Fibroblast of lung (primary cell): ENCODE measurements at regions not wholly inside any gene's neighbourhood (a gene's known extent, or its start where the extent isn't known, plus 50 kb on each side); places are given as distances from the start of the nearest gene placed in this dataset.

Experiments
- DNase-seq, 2 donors: peaks; one replicate each; pipeline versions ENCODE4 v3.0.0 to v3.0.0-alpha.2; 2010; ENCODE audit warnings: low read depth in 2 of 2
- H2AFZ ChIP-seq: 2 replicates; pipeline ENCODE4 v1.5.1; 2012; ENCODE audit warnings: low read length, control low read depth, inconsistent platforms
- H3K27ac ChIP-seq: 2 replicates; pipeline ENCODE4 v1.5.1; 2011; ENCODE audit warnings: low read length, control low read depth; ENCODE audit not compliant: insufficient read depth
- H3K27me3 ChIP-seq: 2 replicates; pipeline ENCODE4 v1.5.1; 2011; ENCODE audit warnings: mild to moderate bottlenecking, low read length; ENCODE audit not compliant: control insufficient read depth, insufficient read depth
- H3K36me3 ChIP-seq: 2 replicates; pipeline ENCODE4 v1.5.1; 2011; ENCODE audit warnings: low read length; ENCODE audit not compliant: control insufficient read depth, insufficient read depth
- H3K4me1 ChIP-seq: 2 replicates; pipeline ENCODE4 v1.5.1; 2011; ENCODE audit warnings: low read length; ENCODE audit not compliant: control insufficient read depth, insufficient read depth; ENCODE audit errors: extremely low read depth
- H3K4me2 ChIP-seq: 2 replicates; pipeline ENCODE4 v1.5.1; 2011; ENCODE audit warnings: low read length, control low read depth; ENCODE audit not compliant: insufficient read depth; ENCODE audit errors: extremely low read depth
- H3K4me3 ChIP-seq, 4 experiments: fragments of 200-600 bp in 1 of 4; sonication (generic) in 1 of 4; replicated peaks in 1 of 4; 2 replicates each; pipeline ENCODE4 v1.5.1; 2011 to 2016; ENCODE audit warnings: low read length in 4 of 4, low read depth in 3 of 4, mild to moderate bottlenecking in 3 of 4, control low read depth in 2 of 4, inconsistent platforms in 1 of 4, mixed read lengths in 1 of 4; ENCODE audit not compliant: insufficient read depth in 1 of 4; ENCODE audit errors: control extremely low read depth in 1 of 4
- H3K79me2 ChIP-seq: 2 replicates; pipeline ENCODE4 v1.5.1; 2012; ENCODE audit warnings: mild to moderate bottlenecking, low read length, inconsistent platforms; ENCODE audit not compliant: control insufficient read depth, insufficient read depth
- H3K9ac ChIP-seq: 2 replicates; pipeline ENCODE4 v1.5.1; 2011; ENCODE audit warnings: mild to moderate bottlenecking, low read length, control low read depth; ENCODE audit not compliant: insufficient read depth
- H3K9me3 ChIP-seq: 2 replicates; pipeline ENCODE4 v1.5.1; 2012; ENCODE audit warnings: low read depth, low read length; ENCODE audit not compliant: control insufficient read depth, insufficient read depth
- H4K20me1 ChIP-seq: 2 replicates; pipeline ENCODE4 v1.5.1; 2011; ENCODE audit warnings: low read length; ENCODE audit not compliant: control insufficient read depth, insufficient read depth; ENCODE audit errors: extremely low read depth
- EZH2 ChIP-seq: IDR thresholded peaks from 2 replicates; pipeline ENCODE4 v1.5.1; 2012; ENCODE audit warnings: low read length, control low read depth, mild to moderate bottlenecking; ENCODE audit errors: missing control alignments
- TF ChIP-seq, protein P1 (sequence below), 2 donors: IDR thresholded peaks in 1 of 2; conservative IDR thresholded peaks in 1 of 2; 1 replicate in 1 of 2; 2 replicates in 1 of 2; pipeline ENCODE4 v1.5.1; 2011 to 2012; ENCODE audit warnings: low read length in 2 of 2, control low read depth in 1 of 2, inconsistent platforms in 1 of 2, low read depth in 1 of 2, mild to moderate bottlenecking in 1 of 2

DNA sequence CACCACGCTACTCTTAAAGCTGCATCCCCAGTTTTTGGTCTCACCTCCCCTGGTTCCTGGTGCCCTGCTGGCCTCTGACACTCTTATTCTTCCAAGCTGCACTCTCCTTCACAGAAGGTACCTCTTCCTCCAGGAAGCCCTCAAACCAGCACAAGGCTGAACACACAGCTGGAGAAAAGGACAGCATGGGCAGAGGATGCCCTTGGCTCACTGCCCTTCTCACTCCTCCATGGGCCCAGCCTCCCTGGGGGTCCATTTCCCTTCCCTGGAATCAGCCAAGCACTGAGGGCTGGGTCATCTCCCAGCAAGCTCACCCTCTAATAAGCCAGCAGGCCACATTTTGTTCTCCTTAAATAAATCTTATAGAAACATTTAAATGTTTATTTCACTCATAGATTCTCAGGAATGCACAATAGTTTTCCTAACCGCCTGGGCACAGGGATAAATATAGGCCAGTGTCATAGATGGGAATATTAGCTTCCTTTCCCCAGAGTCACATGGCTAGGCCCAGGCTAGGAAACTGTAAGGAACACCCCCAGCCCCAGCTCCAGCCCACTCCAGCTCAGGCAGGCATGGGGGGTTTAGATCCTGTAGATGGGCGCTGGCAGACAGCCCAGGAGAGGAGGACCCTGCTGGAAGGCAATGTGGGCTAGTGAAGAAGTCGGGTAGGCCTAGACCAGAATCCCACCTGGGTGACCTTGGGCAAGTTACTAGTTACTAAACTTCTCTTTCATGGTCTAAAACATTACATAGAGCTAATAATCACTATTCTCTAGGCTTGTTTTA, 51.5 kb downstream of the IRAG1 start:
- Histone ChIP-seq H3K4me2 (no peak overlapping the region), H2AFZ (no peak overlapping the region), H3K79me2 (no peaks in the 10 kb centered on the region), H3K27me3 (no peaks in the 10 kb centered on the region), H3K4me1 (no peaks in the 10 kb centered on the region), H3K36me3 (peaks cover 2% of the 10 kb centered on the region), H3K27ac (no peak overlapping the region), H3K4me3 (no peak overlapping the region), H3K9ac (no peak overlapping the region), H3K9me3 (no peaks in the 10 kb centered on the region), H4K20me1 (no peaks in the 10 kb centered on the region)
- no peak for TF ChIP-seq EZH2
- TF ChIP-seq, protein P1, sequence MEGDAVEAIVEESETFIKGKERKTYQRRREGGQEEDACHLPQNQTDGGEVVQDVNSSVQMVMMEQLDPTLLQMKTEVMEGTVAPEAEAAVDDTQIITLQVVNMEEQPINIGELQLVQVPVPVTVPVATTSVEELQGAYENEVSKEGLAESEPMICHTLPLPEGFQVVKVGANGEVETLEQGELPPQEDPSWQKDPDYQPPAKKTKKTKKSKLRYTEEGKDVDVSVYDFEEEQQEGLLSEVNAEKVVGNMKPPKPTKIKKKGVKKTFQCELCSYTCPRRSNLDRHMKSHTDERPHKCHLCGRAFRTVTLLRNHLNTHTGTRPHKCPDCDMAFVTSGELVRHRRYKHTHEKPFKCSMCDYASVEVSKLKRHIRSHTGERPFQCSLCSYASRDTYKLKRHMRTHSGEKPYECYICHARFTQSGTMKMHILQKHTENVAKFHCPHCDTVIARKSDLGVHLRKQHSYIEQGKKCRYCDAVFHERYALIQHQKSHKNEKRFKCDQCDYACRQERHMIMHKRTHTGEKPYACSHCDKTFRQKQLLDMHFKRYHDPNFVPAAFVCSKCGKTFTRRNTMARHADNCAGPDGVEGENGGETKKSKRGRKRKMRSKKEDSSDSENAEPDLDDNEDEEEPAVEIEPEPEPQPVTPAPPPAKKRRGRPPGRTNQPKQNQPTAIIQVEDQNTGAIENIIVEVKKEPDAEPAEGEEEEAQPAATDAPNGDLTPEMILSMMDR (conservative IDR thresholded peaks at IDR 0.05 in 1 of 2, IDR thresholded peaks at IDR 0.05 in 1 of 2; ENCODE audit: low read depth in 1 of 2, low read length in 2 of 2): no peak
- no peak for DNase-seq

DNA sequence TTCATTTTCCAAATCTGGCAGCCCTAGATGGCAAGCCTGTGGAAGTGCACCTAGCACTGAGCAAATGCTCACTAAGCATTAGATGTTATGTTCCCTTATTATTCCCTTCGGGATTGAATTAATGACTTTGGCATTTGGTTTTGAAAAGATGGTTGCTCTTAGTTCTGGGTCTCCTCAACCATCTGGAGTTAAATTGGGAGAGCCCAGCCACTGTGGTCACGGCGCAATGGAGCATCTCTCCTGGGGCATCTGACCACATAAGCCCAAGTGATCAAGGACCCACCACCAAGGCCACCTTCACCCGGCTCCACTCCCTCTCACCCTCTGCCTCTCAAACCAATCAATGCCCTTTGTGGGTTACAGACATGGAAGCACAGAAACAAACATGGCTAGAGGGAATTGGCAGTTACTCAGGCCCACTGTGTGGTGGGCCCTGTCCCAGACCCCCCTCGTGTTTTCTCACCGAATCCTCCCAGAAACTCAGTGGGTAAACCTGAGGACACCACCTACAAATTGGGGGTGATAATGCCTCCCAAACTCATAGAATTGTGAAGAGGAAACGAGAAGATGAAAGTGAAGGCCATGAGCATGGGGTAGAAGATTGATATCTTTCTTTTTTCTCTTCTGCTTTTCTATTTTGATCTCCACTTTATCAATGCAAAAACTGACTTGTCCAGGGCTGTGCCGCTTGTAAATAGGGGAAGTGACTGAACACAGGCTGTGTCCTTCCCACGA, 52.2 kb downstream of the IRAG1 start:
- Histone ChIP-seq H2AFZ (no peak overlapping the region), H3K4me1 (no peaks in the 10 kb centered on the region), H3K9ac (no peak overlapping the region), H3K27me3 (no peaks in the 10 kb centered on the region), H3K27ac (no peak overlapping the region), H3K36me3 (peaks cover 2% of the 10 kb centered on the region), H3K4me3 (no peak overlapping the region), H3K9me3 (no peaks in the 10 kb centered on the region), H3K79me2 (no peaks in the 10 kb centered on the region), H3K4me2 (no peak overlapping the region), H4K20me1 (no peaks in the 10 kb centered on the region)
- TF ChIP-seq, protein P1 (conservative IDR thresholded peaks at IDR 0.05 in 1 of 2, IDR thresholded peaks at IDR 0.05 in 1 of 2; ENCODE audit: low read depth in 1 of 2, low read length in 2 of 2): no peak
- TF ChIP-seq EZH2: no peak
- DNase-seq: no peak

DNA sequence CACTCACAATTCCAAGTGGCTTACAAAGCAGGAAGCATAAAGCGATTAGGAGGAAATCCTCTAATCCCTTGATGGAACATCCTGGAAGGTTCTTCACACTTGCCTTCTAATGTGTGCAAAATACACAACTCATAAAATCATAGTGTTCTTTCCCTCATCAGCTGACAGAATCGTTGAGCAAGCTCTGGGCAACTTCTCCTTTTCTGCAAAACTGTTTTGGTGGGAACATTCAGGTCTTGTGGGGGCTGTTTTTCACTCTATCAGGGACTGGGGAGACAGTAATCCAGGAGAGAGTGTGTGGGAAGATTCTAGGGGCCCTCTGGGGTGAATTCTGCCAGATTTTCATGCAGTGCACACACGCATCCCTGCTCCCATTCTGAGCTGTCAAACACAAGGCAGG, 53.2 kb downstream of the IRAG1 start:
- Histone ChIP-seq H2AFZ (no peak overlapping the region), H4K20me1 (no peaks in the 10 kb centered on the region), H3K4me2 (no peak overlapping the region), H3K27me3 (no peaks in the 10 kb centered on the region), H3K79me2 (no peaks in the 10 kb centered on the region), H3K27ac (no peak overlapping the region), H3K9ac (no peak overlapping the region), H3K9me3 (no peaks in the 10 kb centered on the region), H3K4me3 (no peak overlapping the region), H3K4me1 (no peaks in the 10 kb centered on the region), H3K36me3 (peaks cover 2% of the 10 kb centered on the region)
- no peak for DNase-seq
- TF ChIP-seq, protein P1 (conservative IDR thresholded peaks at IDR 0.05 in 1 of 2, IDR thresholded peaks at IDR 0.05 in 1 of 2; ENCODE audit: low read depth in 1 of 2, low read length in 2 of 2): no peak
- no peak for TF ChIP-seq EZH2
